Central memory CD8-positive, alpha-beta T cell (primary cell): ENCODE measurements at regions not wholly inside any gene's neighbourhood (a gene's known extent, or its start where the extent isn't known, plus 50 kb on each side); places are given as distances from the start of the nearest gene placed in this dataset.

Source experiments
- ATAC-seq: fragments of 150-1000 bp; cut with Tn5 transposase; replicated peaks from 2 replicates; pipeline ENCODE4 v1.10.0; 2022; ENCODE audit warnings: mild to moderate bottlenecking, moderate FRiP score, moderate number of reproducible peaks; ENCODE audit not compliant: poor library complexity, severe bottlenecking; ENCODE audit errors: extremely low read depth
- DNase-seq, 2 donors: peaks; one replicate each; pipeline ENCODE4 v3.0.0; 2021; ENCODE audit warnings: low spot score in 2 of 2
- H3K27ac Mint-ChIP-seq: one replicate; pipeline ENCODE4 v1.8.0; 2022; ENCODE audit warnings: low read depth, mild to moderate bottlenecking, moderate library complexity, mixed read lengths
- H3K27me3 Mint-ChIP-seq: one replicate; pipeline ENCODE4 v1.8.0; 2022; ENCODE audit warnings: mixed read lengths
- H3K36me3 Mint-ChIP-seq: one replicate; pipeline ENCODE4 v1.8.0; 2022; ENCODE audit warnings: mild to moderate bottlenecking, moderate library complexity, mixed read lengths; ENCODE audit not compliant: insufficient read depth
- H3K4me1 Mint-ChIP-seq: one replicate; pipeline ENCODE4 v1.8.0; 2022; ENCODE audit warnings: mixed read lengths
- H3K4me3 Mint-ChIP-seq: one replicate; pipeline ENCODE4 v1.8.0; 2022; ENCODE audit warnings: mild to moderate bottlenecking, moderate library complexity, mixed read lengths
- H3K9me3 Mint-ChIP-seq: one replicate; pipeline ENCODE4 v1.8.0; 2022; ENCODE audit warnings: mixed read lengths

- no peak overlapping the region for H3K4me3 Mint-ChIP-seq
- ATAC-seq (no peak), DNase-seq (no peak)
- H3K27ac Mint-ChIP-seq = no peak overlapping the region
- no peaks in the 10 kb centered on the region for H3K4me1 Mint-ChIP-seq
- H3K27me3 Mint-ChIP-seq = peaks cover 40% of the 10 kb centered on the region
- no peaks in the 10 kb centered on the region for H3K9me3 Mint-ChIP-seq
- H3K36me3 Mint-ChIP-seq = peaks cover 4% of the 10 kb centered on the region
Observed at GRCh38 chr19:32234663-32235217, 110.7 kb upstream of the ZNF507 start.

GRCh38 chr19:32238076-32238475 is 107.3 kb upstream of the ZNF507 start:
- ATAC-seq (no peak), DNase-seq (no peak)
- H3K9me3 Mint-ChIP-seq = no peaks in the 10 kb centered on the region
- no peak overlapping the region for H3K27ac Mint-ChIP-seq
- H3K4me1 Mint-ChIP-seq = no peaks in the 10 kb centered on the region
- H3K36me3 Mint-ChIP-seq = peaks cover 2% of the 10 kb centered on the region
- H3K4me3 Mint-ChIP-seq = no peak overlapping the region
- peaks cover 36% of the 10 kb centered on the region for H3K27me3 Mint-ChIP-seq

DNA sequence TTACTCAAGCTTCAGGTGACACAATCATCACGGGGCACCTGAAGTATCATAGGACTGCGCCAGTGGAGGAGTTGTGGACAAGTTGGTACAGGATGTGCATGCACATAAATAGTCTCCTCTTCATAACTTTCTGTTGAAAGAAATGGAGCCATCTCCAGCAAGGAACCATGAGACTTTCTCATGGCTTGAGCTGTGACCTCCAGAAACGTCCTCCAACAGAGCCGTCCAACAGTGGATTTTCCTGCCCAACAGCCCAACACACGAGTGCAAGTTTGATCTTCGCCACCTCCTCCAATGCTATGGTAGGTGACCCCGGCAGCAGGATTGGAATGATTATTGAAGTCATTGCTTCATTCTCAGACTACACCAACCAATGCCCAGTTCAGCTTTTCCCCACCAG is 105.1 kb upstream of the ZNF507 start:
- ATAC-seq (no peak), DNase-seq (no peak)
- H3K27ac Mint-ChIP-seq = no peak overlapping the region
- H3K4me1 Mint-ChIP-seq = no peaks in the 10 kb centered on the region
- no peak overlapping the region for H3K4me3 Mint-ChIP-seq
- H3K27me3 Mint-ChIP-seq = peaks cover 39% of the 10 kb centered on the region
- H3K9me3 Mint-ChIP-seq = no peaks in the 10 kb centered on the region
- H3K36me3 Mint-ChIP-seq = peaks cover 2% of the 10 kb centered on the region

GRCh38 chr19:32241306-32241705 is 104.1 kb upstream of the ZNF507 start:
- Mint-ChIP-seq H3K4me1 (no peaks in the 10 kb centered on the region), H3K27ac (no peak overlapping the region), H3K27me3 (peaks cover 39% of the 10 kb centered on the region), H3K9me3 (no peaks in the 10 kb centered on the region), H3K36me3 (peaks cover 2% of the 10 kb centered on the region), H3K4me3 (no peak overlapping the region)
- ATAC-seq = no peak
- no peak for DNase-seq

DNA sequence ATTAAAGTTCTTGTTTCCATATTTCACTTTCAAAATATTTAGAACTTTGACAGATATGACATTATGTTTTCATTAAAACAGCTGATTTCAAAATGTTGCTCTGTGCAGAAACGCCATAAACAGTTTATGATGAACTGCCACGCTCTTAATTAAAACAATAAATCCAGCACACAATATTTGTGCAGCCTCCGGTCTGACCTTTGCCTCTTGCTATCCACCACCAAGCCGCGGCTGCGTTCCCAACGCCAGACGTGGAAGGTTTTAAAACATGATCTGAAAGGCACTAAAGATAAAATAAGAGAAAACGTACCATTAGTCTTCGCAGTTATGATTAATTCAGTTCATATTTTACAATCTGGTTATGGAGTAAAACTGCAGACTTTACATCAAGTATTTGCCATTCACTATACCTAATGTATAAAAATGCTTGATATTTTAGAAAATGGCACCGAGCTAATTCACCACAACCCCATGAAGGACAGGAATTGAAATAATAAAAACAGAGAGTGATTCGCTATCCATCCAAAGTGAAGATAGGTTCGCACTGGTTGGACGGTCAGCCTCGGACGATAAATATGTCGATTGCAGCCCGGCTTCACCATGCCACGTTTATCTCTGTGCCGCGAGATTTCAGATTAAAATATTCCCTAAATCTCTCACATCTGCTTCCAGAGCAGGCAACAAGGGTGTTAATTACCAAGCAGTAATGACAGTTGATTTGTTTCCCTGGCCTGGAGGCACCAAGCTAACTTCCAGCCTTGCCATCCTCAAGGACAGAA is 103.3 kb upstream of the ZNF507 start:
- H3K27me3 Mint-ChIP-seq = peaks cover 39% of the 10 kb centered on the region
- H3K4me1 Mint-ChIP-seq = no peaks in the 10 kb centered on the region
- H3K9me3 Mint-ChIP-seq = no peaks in the 10 kb centered on the region
- H3K4me3 Mint-ChIP-seq = no peak overlapping the region
- peaks cover 2% of the 10 kb centered on the region for H3K36me3 Mint-ChIP-seq
- no peak overlapping the region for H3K27ac Mint-ChIP-seq
- no peak for DNase-seq
- no peak for ATAC-seq

- no peak overlapping the region for H3K4me3 Mint-ChIP-seq
- no peaks in the 10 kb centered on the region for H3K9me3 Mint-ChIP-seq
- H3K4me1 Mint-ChIP-seq = no peaks in the 10 kb centered on the region
- no peaks in the 10 kb centered on the region for H3K36me3 Mint-ChIP-seq
- ATAC-seq (no peak), DNase-seq (no peak)
- H3K27me3 Mint-ChIP-seq = peaks cover 39% of the 10 kb centered on the region
- no peak overlapping the region for H3K27ac Mint-ChIP-seq
Observed at GRCh38 chr19:32246006-32246405, 99.4 kb upstream of the ZNF507 start.

- DNase-seq = no peak
- no peak overlapping the region for H3K27ac Mint-ChIP-seq
- no peaks in the 10 kb centered on the region for H3K9me3 Mint-ChIP-seq
- no peak overlapping the region for H3K4me3 Mint-ChIP-seq
- ATAC-seq = no peak
- H3K36me3 Mint-ChIP-seq = no peaks in the 10 kb centered on the region
- H3K4me1 Mint-ChIP-seq = no peaks in the 10 kb centered on the region
- H3K27me3 Mint-ChIP-seq = peaks cover 48% of the 10 kb centered on the region
Observed at GRCh38 chr19:32251634-32252332, 93.6 kb upstream of the ZNF507 start.

DNA sequence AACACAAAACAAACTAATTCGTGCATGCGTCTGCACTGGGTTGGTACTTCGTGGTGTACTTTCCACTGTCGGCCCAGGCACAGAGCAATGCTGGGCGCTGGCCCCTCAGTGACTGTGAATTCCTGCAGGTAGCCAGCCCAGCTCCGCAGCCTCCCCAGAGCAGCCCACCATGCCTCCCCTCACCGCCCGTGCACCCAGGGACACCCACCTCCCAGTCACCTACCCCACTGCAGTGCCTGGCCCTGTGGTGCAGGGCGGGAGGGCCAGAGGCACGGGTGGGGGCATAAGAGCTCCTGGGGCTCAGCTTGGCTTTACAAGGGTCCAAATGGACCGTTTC is 93.1 kb upstream of the ZNF507 start:
- Mint-ChIP-seq H3K27ac (no peak overlapping the region), H3K4me3 (no peak overlapping the region), H3K9me3 (no peaks in the 10 kb centered on the region), H3K36me3 (no peaks in the 10 kb centered on the region), H3K27me3 (peaks cover 52% of the 10 kb centered on the region), H3K4me1 (no peaks in the 10 kb centered on the region)
- ATAC-seq = no peak
- DNase-seq = no peak

DNA sequence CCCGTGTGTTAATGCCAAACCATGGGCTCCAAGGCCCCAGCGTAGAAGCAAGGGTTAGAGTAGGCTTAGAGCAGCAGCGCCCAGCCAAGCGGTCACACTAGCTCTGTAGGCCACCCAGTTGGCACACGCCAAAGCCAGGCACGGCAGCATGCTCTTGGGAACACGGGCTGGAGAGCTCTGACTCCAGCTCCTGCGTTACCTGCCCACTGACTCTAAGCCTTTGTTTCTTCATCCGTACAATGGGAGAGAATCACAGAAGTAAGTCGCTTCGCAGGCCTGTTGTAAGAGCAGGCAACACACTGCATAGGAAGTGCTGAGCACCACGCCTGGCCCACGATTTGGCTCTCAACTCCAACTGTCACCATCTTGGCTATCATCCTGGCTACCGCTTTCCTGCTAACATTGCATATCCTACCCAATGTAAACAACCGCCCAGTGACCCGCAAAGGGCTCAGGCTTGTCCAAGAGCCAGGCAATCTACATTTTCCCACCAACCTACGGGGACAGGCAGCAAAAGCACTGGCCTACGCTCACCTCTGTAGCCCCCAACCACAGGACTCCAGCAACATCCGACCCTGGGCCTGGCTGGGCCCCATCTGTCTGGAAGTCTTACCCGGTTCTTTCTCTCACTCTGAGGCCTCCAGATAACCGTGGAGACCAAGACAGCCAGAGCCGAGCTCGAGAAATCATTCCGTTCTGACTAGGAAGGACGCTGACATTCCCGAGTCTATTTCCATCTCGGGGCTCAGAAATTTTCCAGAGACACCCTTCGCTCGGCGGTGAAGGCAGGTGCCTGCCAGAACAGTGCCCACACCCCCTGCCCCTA is 91.5 kb upstream of the ZNF507 start:
- no peak for ATAC-seq
- no peak for DNase-seq
- Mint-ChIP-seq H3K27ac (no peak overlapping the region), H3K4me1 (no peaks in the 10 kb centered on the region), H3K36me3 (no peaks in the 10 kb centered on the region), H3K9me3 (no peaks in the 10 kb centered on the region), H3K27me3 (peaks cover 65% of the 10 kb centered on the region), H3K4me3 (no peak overlapping the region)

DNA sequence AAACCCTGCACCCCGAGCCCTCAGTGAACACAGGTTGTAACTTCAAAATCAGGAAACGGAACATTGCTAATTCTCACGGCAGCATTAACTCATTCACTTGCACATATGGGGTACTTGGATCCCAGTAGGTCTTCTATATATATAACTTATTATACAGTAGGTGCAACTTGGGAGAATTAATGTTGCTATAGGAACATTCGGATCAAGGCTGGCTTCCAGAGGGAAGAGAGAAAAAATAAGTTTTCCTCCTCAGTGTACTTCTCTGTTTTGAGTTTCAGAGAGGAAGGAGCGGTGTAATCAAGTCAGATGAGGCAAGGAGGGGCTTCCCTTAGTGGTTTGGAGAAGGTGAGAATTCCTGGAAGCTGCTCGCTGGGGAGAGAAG is 90.9 kb upstream of the ZNF507 start:
- no peaks in the 10 kb centered on the region for H3K36me3 Mint-ChIP-seq
- no peak for DNase-seq
- H3K27ac Mint-ChIP-seq = no peak overlapping the region
- H3K9me3 Mint-ChIP-seq = no peaks in the 10 kb centered on the region
- H3K27me3 Mint-ChIP-seq = peaks cover 71% of the 10 kb centered on the region
- no peak for ATAC-seq
- H3K4me3 Mint-ChIP-seq = no peak overlapping the region
- no peaks in the 10 kb centered on the region for H3K4me1 Mint-ChIP-seq

DNA sequence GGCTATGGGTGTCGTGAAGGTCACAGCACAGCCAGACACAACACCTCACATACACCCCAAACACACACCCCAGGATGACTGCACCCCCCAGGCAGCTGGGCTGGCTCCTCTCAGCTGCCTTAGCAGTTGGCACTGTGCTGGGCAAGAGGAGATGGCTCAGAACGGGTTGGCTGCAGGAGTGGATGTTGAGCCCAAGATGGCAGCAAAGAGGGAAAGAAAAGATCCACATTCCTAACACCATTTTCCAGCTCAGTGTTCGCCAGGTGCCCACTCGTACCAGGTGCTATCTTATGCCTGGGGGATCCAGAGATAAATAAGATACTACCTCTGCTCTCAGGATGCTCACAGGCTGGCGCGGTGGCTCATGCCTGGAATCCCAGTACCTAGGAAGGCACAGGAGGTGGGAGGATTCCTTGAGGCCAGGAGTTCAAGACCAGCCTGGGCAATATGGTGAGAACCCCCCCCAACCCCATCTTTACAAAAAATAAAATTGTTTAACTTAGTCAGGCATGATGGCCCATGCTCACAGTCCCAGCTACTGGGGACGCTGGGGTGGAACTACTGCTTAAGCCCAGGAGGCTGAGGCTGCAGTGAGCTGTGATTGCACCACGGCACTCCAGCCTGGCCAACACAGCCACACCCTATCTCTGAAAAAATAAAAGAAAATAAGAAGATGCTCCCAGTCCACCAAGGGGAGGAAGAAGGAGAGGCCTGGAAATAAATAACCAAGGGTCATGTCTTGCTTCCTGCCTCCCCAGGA is 89.7 kb upstream of the ZNF507 start:
- Mint-ChIP-seq H3K9me3 (no peaks in the 10 kb centered on the region), H3K4me1 (no peaks in the 10 kb centered on the region), H3K27me3 (peaks cover 76% of the 10 kb centered on the region), H3K27ac (no peak overlapping the region), H3K36me3 (no peaks in the 10 kb centered on the region), H3K4me3 (no peak overlapping the region)
- no peak for ATAC-seq
- no peak for DNase-seq

DNA sequence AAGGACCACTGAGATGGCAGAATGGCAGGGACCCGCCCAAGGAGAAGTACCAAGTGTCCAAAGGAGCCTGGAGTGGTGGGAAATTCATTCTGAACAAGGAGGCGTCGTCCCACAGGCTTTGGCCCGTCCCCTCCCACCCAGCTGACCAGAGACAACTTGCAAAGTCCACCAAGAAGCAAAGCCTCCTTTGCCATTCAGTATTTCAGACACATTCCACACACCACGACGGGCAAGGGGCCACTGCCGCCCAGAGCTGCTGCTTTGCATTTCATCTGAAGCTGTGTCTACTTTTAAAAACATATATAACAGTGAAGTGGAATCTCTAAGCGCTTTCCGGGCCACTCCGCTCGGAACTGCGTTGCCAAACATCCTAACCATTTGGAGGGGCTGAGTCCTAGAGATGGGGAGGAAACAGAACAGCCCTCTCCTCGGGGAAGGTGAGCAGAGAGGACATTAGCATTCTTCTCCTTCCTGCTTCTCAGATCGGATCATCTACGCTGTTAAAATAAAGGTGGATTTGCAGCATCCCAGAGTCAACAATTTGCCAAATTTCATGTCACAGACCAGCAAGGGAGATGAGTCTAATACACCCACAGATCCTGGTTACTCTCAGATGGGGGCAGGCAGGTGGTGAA is 89.0 kb upstream of the ZNF507 start:
- Mint-ChIP-seq H3K27ac (no peak overlapping the region), H3K27me3 (peaks cover 76% of the 10 kb centered on the region), H3K4me3 (no peak overlapping the region), H3K9me3 (no peaks in the 10 kb centered on the region), H3K36me3 (no peaks in the 10 kb centered on the region), H3K4me1 (no peaks in the 10 kb centered on the region)
- ATAC-seq (no peak), DNase-seq (no peak)
